HEK293T (cell line): ENCODE measurements at regions not wholly inside any gene's neighbourhood (a gene's known extent, or its start where the extent isn't known, plus 50 kb on each side); places are given as distances from the start of the nearest gene placed in this dataset.

ENCODE experiments used
- CTCF ChIA-PET: fragments of 350-600 bp; formaldehyde crosslinking; extraction: SDS; loops from one replicate; lab custom pipeline; 2021; ENCODE audit warnings: antibody characterized with exemption, inconsistent platforms; lab: Yijun Ruan, JAX
- POLR2A ChIA-PET: fragments of 350-600 bp; formaldehyde crosslinking; extraction: SDS; loops from one replicate; lab custom pipeline; 2020; ENCODE audit warnings: antibody characterized with exemption, inconsistent platforms; lab: Yijun Ruan, JAX
- DNase-seq: peaks from one replicate; pipeline ENCODE4 v3.0.0; 2012; ENCODE audit warnings: mixed read lengths; ENCODE audit errors: extremely low spot score
- ARNT ChIP-seq: fragments of 450-650 bp; IDR thresholded peaks from 2 replicates; pipeline ENCODE4 v1.6.1; 2017; ENCODE audit warnings: mild to moderate bottlenecking
- BHLHE40 ChIP-seq: fragments of 450-650 bp; IDR thresholded peaks from 2 replicates; pipeline ENCODE4 v1.6.1; 2016; ENCODE audit warnings: mild to moderate bottlenecking, moderate library complexity, borderline replicate concordance
- CTBP1 ChIP-seq: fragments of 450-650 bp; IDR thresholded peaks from 2 replicates; pipeline ENCODE4 v1.6.1; 2016; ENCODE audit warnings: borderline replicate concordance
- ELF4 ChIP-seq: fragments of 450-650 bp; IDR thresholded peaks from 2 replicates; pipeline ENCODE4 v1.6.1; 2017; ENCODE audit warnings: antibody characterized with exemption
- FOXA1 ChIP-seq: fragments of 450-650 bp; IDR thresholded peaks from 2 replicates; pipeline ENCODE4 v1.6.1; 2016; ENCODE audit warnings: mild to moderate bottlenecking
- FOXK2 ChIP-seq: fragments of 450-650 bp; IDR thresholded peaks from 2 replicates; pipeline ENCODE4 v1.6.1; 2016; ENCODE audit warnings: mild to moderate bottlenecking
- FOXM1 ChIP-seq: fragments of 450-650 bp; IDR thresholded peaks from 2 replicates; pipeline ENCODE4 v1.6.1; 2017; ENCODE audit warnings: mild to moderate bottlenecking, borderline replicate concordance
- HDGF ChIP-seq: fragments of 450-650 bp; IDR thresholded peaks from 2 replicates; pipeline ENCODE4 v1.6.1; 2017; ENCODE audit warnings: antibody characterized with exemption, borderline replicate concordance
- L3MBTL2 ChIP-seq: fragments of 450-650 bp; conservative IDR thresholded peaks from 2 replicates; pipeline ENCODE4 v1.6.1; 2016; ENCODE audit warnings: mild to moderate bottlenecking
- LEF1 ChIP-seq: fragments of 450-650 bp; IDR thresholded peaks from 2 replicates; pipeline ENCODE4 v1.6.1; 2017; ENCODE audit warnings: mild to moderate bottlenecking, borderline replicate concordance
- NFRKB ChIP-seq: fragments of 450-650 bp; IDR thresholded peaks from 2 replicates; pipeline ENCODE4 v1.6.1; 2016; ENCODE audit warnings: mild to moderate bottlenecking, moderate library complexity
- SP1 ChIP-seq: fragments of 450-650 bp; IDR thresholded peaks from 2 replicates; pipeline ENCODE4 v1.6.1; 2017
- SUZ12 ChIP-seq: fragments of 450-650 bp; IDR thresholded peaks from 2 replicates; pipeline ENCODE4 v1.6.1; 2016; ENCODE audit warnings: mild to moderate bottlenecking
- TARDBP ChIP-seq: fragments of 450-650 bp; IDR thresholded peaks from 2 replicates; pipeline ENCODE4 v1.6.1; 2016
- ZNF384 ChIP-seq: fragments of 450-650 bp; IDR thresholded peaks from 2 replicates; pipeline ENCODE4 v1.6.1; 2016
- TF ChIP-seq, protein P1 (sequence below): fragments of 450-650 bp; IDR thresholded peaks from 2 replicates; pipeline ENCODE4 v1.6.1; 2016

DNA sequence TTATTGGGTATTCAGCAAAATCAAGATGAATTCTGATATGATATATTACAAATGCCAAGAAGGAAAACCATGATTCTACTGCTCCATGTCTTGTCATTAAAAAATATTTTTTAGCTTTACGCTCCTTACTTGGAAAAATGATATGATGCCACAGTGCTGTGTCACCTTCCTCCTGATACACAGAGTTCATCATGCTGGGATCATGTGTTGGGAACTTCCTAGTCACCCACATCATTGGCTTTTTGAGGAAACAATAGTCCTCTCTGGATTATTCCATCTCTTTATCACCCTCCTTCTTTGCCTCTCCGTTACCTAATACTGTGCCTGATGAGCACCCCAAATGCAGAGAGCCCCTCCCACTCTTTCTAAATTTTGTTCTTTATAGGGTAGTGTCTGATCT lies 94.3 kb upstream of the PFN2 start:
- TF ChIP-seq NFRKB (no peak), CTBP1 (no peak), FOXA1 (no peak), TARDBP (no peak), ARNT (no peak), L3MBTL2 (no peak), HDGF (no peak), SUZ12 (no peak), SP1 (no peak), FOXM1 (no peak), FOXK2 (no peak)
- TF ChIP-seq, protein P1, sequence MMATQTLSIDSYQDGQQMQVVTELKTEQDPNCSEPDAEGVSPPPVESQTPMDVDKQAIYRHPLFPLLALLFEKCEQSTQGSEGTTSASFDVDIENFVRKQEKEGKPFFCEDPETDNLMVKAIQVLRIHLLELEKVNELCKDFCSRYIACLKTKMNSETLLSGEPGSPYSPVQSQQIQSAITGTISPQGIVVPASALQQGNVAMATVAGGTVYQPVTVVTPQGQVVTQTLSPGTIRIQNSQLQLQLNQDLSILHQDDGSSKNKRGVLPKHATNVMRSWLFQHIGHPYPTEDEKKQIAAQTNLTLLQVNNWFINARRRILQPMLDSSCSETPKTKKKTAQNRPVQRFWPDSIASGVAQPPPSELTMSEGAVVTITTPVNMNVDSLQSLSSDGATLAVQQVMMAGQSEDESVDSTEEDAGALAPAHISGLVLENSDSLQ = no peak
- POLR2A ChIA-PET = no interaction called here
- CTCF ChIA-PET = no interaction called here
- DNase-seq = no peak

DNA sequence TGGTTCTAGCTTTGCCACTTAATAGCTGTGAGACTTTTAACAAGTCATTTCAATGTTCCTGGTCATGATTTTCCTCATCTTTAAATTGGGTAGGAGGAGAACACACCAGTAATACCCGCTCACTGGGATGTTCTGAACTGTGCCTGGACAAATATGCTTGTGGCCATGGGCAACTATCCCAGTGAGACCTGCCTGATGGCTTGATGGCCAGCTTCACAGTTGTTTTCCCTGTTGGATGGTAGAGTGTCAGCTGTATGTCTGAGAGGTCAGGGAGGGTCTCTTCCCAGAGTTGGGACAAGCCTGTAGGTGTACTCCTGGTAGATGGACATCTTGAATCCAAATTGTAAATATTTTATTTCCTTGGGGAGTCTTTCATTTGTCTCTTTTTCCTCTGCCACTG lies 92.5 kb upstream of the PFN2 start:
- CTCF ChIA-PET = no interaction called here
- no peak for DNase-seq
- TF ChIP-seq TARDBP (no peak), SUZ12 (no peak), LEF1 (no peak), ARNT (no peak), SP1 (no peak), FOXA1 (no peak), ZNF384 (no peak), HDGF (no peak)
- TF ChIP-seq, protein P1 = no peak
- POLR2A ChIA-PET = no interaction called here

DNA sequence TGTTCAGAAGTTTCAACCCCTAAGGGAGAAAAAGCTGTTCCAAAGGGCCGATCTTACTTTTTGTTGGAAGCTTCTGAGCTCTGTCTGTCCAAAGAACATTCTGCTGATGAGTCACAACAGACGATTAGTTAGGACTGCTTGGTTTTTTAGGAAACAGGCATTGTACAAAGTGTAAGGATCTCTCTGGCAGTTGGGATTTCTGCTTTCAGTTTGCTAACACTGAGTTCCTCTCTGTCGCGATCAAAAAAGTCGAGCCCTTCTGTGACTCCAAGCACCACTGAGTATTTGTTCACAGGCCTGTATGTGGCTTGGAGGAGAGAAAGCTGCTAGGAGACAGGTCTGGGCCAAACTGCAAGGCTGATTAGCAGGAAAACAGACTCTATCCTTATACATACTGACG lies 91.8 kb upstream of the PFN2 start:
- TF ChIP-seq HDGF (no peak), LEF1 (no peak), CTBP1 (no peak)
- CTCF ChIA-PET = interaction anchor here (0.6 kb wide), 1 partner anchor 53 kb away, joined by 3 read pairs; no protein-coding TSS in a partner anchor
- POLR2A ChIA-PET = no interaction called here
- no peak for DNase-seq

GRCh38 chr3:150061288-150062024 lies 90.8 kb upstream of the PFN2 start:
- ChIA-PET POLR2A (no interaction called here), CTCF (no interaction called here)
- TF ChIP-seq FOXA1 (no peak), ZNF384 (no peak), SUZ12 (no peak), FOXK2 (no peak), FOXM1 (no peak), HDGF (no peak), TARDBP (no peak)
- TF ChIP-seq, protein P1 = no peak
- DNase-seq = no peak

DNA sequence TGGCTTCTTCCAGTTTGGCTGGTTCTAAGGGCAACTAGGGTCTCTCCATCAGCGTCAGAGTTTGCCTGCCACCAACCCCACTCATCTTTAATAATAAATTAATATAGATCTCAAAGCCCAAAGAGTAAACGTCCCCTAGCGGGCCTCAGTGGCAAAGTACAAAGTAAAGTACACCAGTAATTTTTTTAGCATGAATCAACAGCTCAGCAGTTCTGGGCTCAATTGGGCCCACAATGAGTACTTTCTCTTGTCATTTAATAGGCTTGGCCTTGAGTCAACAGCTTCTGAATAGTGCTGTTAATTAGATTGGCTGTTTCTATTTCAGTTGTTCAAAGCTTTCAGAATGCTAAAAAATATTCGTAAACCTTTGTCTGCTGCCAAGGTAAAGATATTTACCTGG lies 89.0 kb upstream of the PFN2 start:
- ChIA-PET POLR2A (no interaction called here), CTCF (interaction anchor here (0.5 kb wide), 1 partner anchor 26 kb away, joined by 3 read pairs; no protein-coding TSS in a partner anchor)
- DNase-seq = no peak
- no peak for TF ChIP-seq FOXA1
- TF ChIP-seq BHLHE40 = no peak
- no peak for TF ChIP-seq FOXK2
- no peak for TF ChIP-seq NFRKB
- no peak for TF ChIP-seq ELF4
- TF ChIP-seq LEF1 = no peak
- TF ChIP-seq L3MBTL2 = no peak
- TF ChIP-seq, protein P1 = no peak
- no peak for TF ChIP-seq TARDBP
- TF ChIP-seq SP1 = no peak
- TF ChIP-seq FOXM1 = no peak
- no peak for TF ChIP-seq CTBP1
- TF ChIP-seq ARNT = no peak
- TF ChIP-seq HDGF = no peak
- no peak for TF ChIP-seq SUZ12
- no peak for TF ChIP-seq ZNF384

GRCh38 chr3:150059241-150059640 lies 88.5 kb upstream of the PFN2 start:
- no peak for DNase-seq
- ChIA-PET CTCF (interaction anchor here (0.5 kb wide), 1 partner anchor 26 kb away, joined by 3 read pairs; no protein-coding TSS in a partner anchor), POLR2A (no interaction called here)
- TF ChIP-seq SP1 = no peak
- no peak for TF ChIP-seq ARNT
- TF ChIP-seq SUZ12 = no peak
- TF ChIP-seq ZNF384 = no peak
- no peak for TF ChIP-seq LEF1
- TF ChIP-seq HDGF = no peak
- TF ChIP-seq CTBP1 = no peak
- TF ChIP-seq TARDBP = no peak
- no peak for TF ChIP-seq ELF4
- TF ChIP-seq FOXA1 = no peak
- no peak for TF ChIP-seq FOXM1
- TF ChIP-seq, protein P1 = no peak
- no peak for TF ChIP-seq FOXK2
- TF ChIP-seq NFRKB = no peak
- no peak for TF ChIP-seq L3MBTL2
